ENCODE measurements at regions not wholly inside any gene's neighbourhood (a gene's known extent, or its start where the extent isn't known, plus 50 kb on each side); places are given as distances from the start of the nearest gene placed in this dataset.
"Not testable (repeated sequence)": the region's sequence is repeated elsewhere in the genome, so short reads cannot be mapped to it uniquely, and the experiment has no call there.

GRCh38 chr1:198848206-198848605 lies 209.4 kb downstream of the PTPRC start:
- DNase-seq (ENCODE audit: low read depth in 1 of 2, low spot score in 1 of 2) = no peak
- Histone ChIP-seq H3K27me3 (ENCODE audit: insufficient read depth, poor library complexity, severe bottlenecking) (no peaks in the 10 kb centered on the region), H3K27ac (replicated peaks) (no peak overlapping the region), H3K4me3 (replicated peaks; ENCODE audit: insufficient read depth, low read length) (no peak overlapping the region)
- TF ChIP-seq GABPA (IDR thresholded peaks at IDR 0.05; ENCODE audit: low read depth) = no peak
- TF ChIP-seq REST (IDR thresholded peaks at IDR 0.05; ENCODE audit: insufficient replicate concordance, low read depth) = no peak
- no peak for TF ChIP-seq SPI1 (IDR thresholded peaks at IDR 0.05; ENCODE audit: borderline replicate concordance, low read depth)
- TF ChIP-seq POLR2AphosphoS5 (IDR thresholded peaks at IDR 0.05; ENCODE audit: low read depth) = no peak
- TF ChIP-seq CTCF (IDR thresholded peaks at IDR 0.05; ENCODE audit: insufficient read depth, low read length) = no peak

- H3K27ac ChIP-seq (replicated peaks) = no peak overlapping the region
- no peak for DNase-seq (ENCODE audit: low read depth in 1 of 2, low spot score in 1 of 2)
- TF ChIP-seq SPI1 (IDR thresholded peaks at IDR 0.05; ENCODE audit: borderline replicate concordance, low read depth) (no peak), REST (IDR thresholded peaks at IDR 0.05; ENCODE audit: insufficient replicate concordance, low read depth) (no peak), POLR2AphosphoS5 (IDR thresholded peaks at IDR 0.05; ENCODE audit: low read depth) (no peak), CTCF (IDR thresholded peaks at IDR 0.05; ENCODE audit: insufficient read depth, low read length) (no peak), GABPA (IDR thresholded peaks at IDR 0.05; ENCODE audit: low read depth) (no peak)
These were observed 209.8 kb downstream of the PTPRC start for GRCh38 chr1:198848649-198849048.

GRCh38 chr1:198849093-198849492 lies 210.3 kb downstream of the PTPRC start:
- DNase-seq (ENCODE audit: low read depth in 1 of 2, low spot score in 1 of 2) = no peak
- TF ChIP-seq CTCF (IDR thresholded peaks at IDR 0.05; ENCODE audit: insufficient read depth, low read length) = no peak
- H3K4me3 ChIP-seq (replicated peaks; ENCODE audit: insufficient read depth, low read length) = no peak overlapping the region
- H3K27ac ChIP-seq (replicated peaks) = no peak overlapping the region
- no peaks in the 10 kb centered on the region for H3K27me3 ChIP-seq (ENCODE audit: insufficient read depth, poor library complexity, severe bottlenecking)

More at GRCh38 chr1:198848649-198849048, 209.8 kb downstream of the PTPRC start:
- Histone ChIP-seq H3K4me3 (replicated peaks; ENCODE audit: insufficient read depth, low read length) (no peak overlapping the region), H3K27me3 (ENCODE audit: insufficient read depth, poor library complexity, severe bottlenecking) (no peaks in the 10 kb centered on the region)

- TF ChIP-seq CTCF (IDR thresholded peaks at IDR 0.05; ENCODE audit: insufficient read depth, low read length) (no peak), REST (IDR thresholded peaks at IDR 0.05; ENCODE audit: insufficient replicate concordance, low read depth) (no peak), GABPA (IDR thresholded peaks at IDR 0.05; ENCODE audit: low read depth) (no peak), POLR2AphosphoS5 (IDR thresholded peaks at IDR 0.05; ENCODE audit: low read depth) (no peak), SPI1 (IDR thresholded peaks at IDR 0.05; ENCODE audit: borderline replicate concordance, low read depth) (no peak)
- no peak for DNase-seq (ENCODE audit: low read depth in 1 of 2, low spot score in 1 of 2)
- Histone ChIP-seq H3K27ac (replicated peaks) (no peak overlapping the region), H3K4me3 (replicated peaks; ENCODE audit: insufficient read depth, low read length) (no peak overlapping the region), H3K27me3 (ENCODE audit: insufficient read depth, poor library complexity, severe bottlenecking) (no peaks in the 10 kb centered on the region)
These were observed 211.4 kb downstream of the PTPRC start for GRCh38 chr1:198850196-198850595.

GRCh38 chr1:198850966-198851365 lies 212.1 kb downstream of the PTPRC start:
- DNase-seq (ENCODE audit: low read depth in 1 of 2, low spot score in 1 of 2); H3K27me3 ChIP-seq (ENCODE audit: insufficient read depth, poor library complexity, severe bottlenecking); H3K27ac ChIP-seq (replicated peaks); H3K4me3 ChIP-seq (replicated peaks; ENCODE audit: insufficient read depth, low read length): not testable (repeated sequence)

Data from HL-60 (cell line).